SU-DHL-6 (cell line): ENCODE measurements at regions not wholly inside any gene's neighbourhood (a gene's known extent, or its start where the extent isn't known, plus 50 kb on each side); places are given as distances from the start of the nearest gene placed in this dataset.

Experiments used
- H2AFZ ChIP-seq: fragments of 200-600 bp; sonication (generic); 2 replicates; pipeline ENCODE4 v1.6.1; 2014; ENCODE audit warnings: low read depth, mild to moderate bottlenecking, moderate library complexity, mixed read lengths, antibody characterized with exemption, low read length; ENCODE audit not compliant: severe bottlenecking
- H3F3A ChIP-seq: fragments of 200-600 bp; shearing (Covaris generic); 2 replicates; pipeline ENCODE4 v1.6.0; 2016; ENCODE audit warnings: antibody characterized with exemption, mild to moderate bottlenecking; ENCODE audit not compliant: insufficient read depth
- H3K27ac ChIP-seq: fragments of 200-600 bp; sonication (generic); 2 replicates; pipeline ENCODE4 v1.5.1; 2016; ENCODE audit warnings: low read depth, mild to moderate bottlenecking, low read length, moderate library complexity, mixed read lengths
- H3K27me3 ChIP-seq: fragments of 200-600 bp; sonication (generic), shearing (Covaris generic); 2 replicates; pipeline ENCODE4 v1.6.0; 2014; ENCODE audit warnings: mild to moderate bottlenecking, low read length
- H3K36me3 ChIP-seq: fragments of 200-600 bp; sonication (generic); 2 replicates; pipeline ENCODE4 v1.6.1; 2014; ENCODE audit warnings: mild to moderate bottlenecking, low read length, mixed read lengths
- H3K4me2 ChIP-seq: fragments of 300-600, 200-600 bp; shearing (Covaris generic), sonication (generic); 2 replicates; pipeline ENCODE4 v1.6.0; 2014; ENCODE audit warnings: low read length, low read depth, mild to moderate bottlenecking; ENCODE audit not compliant: poor library complexity, severe bottlenecking
- H3K4me3 ChIP-seq: fragments of 200-600 bp; sonication (generic); 2 replicates; pipeline ENCODE4 v1.5.1; 2014; ENCODE audit warnings: antibody characterized with exemption, low read length, mild to moderate bottlenecking, mixed read lengths; ENCODE audit not compliant: insufficient read depth, poor library complexity, severe bottlenecking
- H3K79me2 ChIP-seq: fragments of 200-600 bp; sonication (generic); 2 replicates; pipeline ENCODE4 v1.6.1; 2014; ENCODE audit warnings: mild to moderate bottlenecking, low read length, moderate library complexity; ENCODE audit not compliant: insufficient read depth
- H3K9ac ChIP-seq: fragments of 200-600 bp; sonication (generic); 2 replicates; pipeline ENCODE4 v1.7.0; 2014; ENCODE audit warnings: mild to moderate bottlenecking, low read length
- H3K9me2 ChIP-seq: fragments of 200-600 bp; sonication (generic); replicated peaks from 2 replicates; pipeline ENCODE4 v1.6.1; 2014; ENCODE audit warnings: low read length; ENCODE audit not compliant: insufficient read depth
- H3K9me3 ChIP-seq: fragments of 200-600 bp; sonication (generic); 2 replicates; pipeline ENCODE4 v1.6.1; 2014; ENCODE audit warnings: low read length, mixed read lengths; ENCODE audit not compliant: insufficient read depth
- H4K20me1 ChIP-seq: fragments of 200-600 bp; sonication (generic); 2 replicates; pipeline ENCODE4 v1.6.1; 2014; ENCODE audit warnings: low read depth, mild to moderate bottlenecking, antibody characterized with exemption, low read length, moderate library complexity, mixed read lengths
- CTCF ChIP-seq: fragments of 200-600 bp; sonication (generic); IDR thresholded peaks from one replicate; pipeline ENCODE4 v1.5.1; 2017; ENCODE audit warnings: antibody characterized with exemption, mild to moderate bottlenecking, low read length, moderate library complexity; ENCODE audit not compliant: insufficient read depth, poor library complexity, severe bottlenecking
- EZH2phosphoT487 ChIP-seq: fragments of 200-600 bp; sonication (generic), shearing (Covaris generic); conservative IDR thresholded peaks from 2 replicates; pipeline ENCODE4 v1.6.1; 2018; ENCODE audit warnings: mild to moderate bottlenecking, antibody characterized with exemption, low read length, moderate library complexity, mixed read lengths

GRCh38 chr2:19020144-19021099, 338.0 kb downstream of the OSR1 start:
- H3F3A ChIP-seq, result no peaks in the 10 kb centered on the region
- no peak overlapping the region for H2AFZ ChIP-seq
- no peak overlapping the region for H3K27ac ChIP-seq
- H3K4me3 ChIP-seq, result no peak overlapping the region
- no peak for TF ChIP-seq EZH2phosphoT487
- TF ChIP-seq CTCF, result no peak
- no peaks in the 10 kb centered on the region for H3K9me2 ChIP-seq
- no peaks in the 10 kb centered on the region for H4K20me1 ChIP-seq
- no peaks in the 10 kb centered on the region for H3K79me2 ChIP-seq
- no peak overlapping the region for H3K4me2 ChIP-seq
- H3K36me3 ChIP-seq, result no peaks in the 10 kb centered on the region
- no peak overlapping the region for H3K9ac ChIP-seq
- no peaks in the 10 kb centered on the region for H3K9me3 ChIP-seq
- H3K27me3 ChIP-seq, result no peaks in the 10 kb centered on the region

GRCh38 chr2:19009510-19009909, 348.9 kb downstream of the OSR1 start:
- TF ChIP-seq CTCF, result no peak
- no peak for TF ChIP-seq EZH2phosphoT487
- no peaks in the 10 kb centered on the region for H3K36me3 ChIP-seq
- H3K4me2 ChIP-seq, result no peak overlapping the region
- no peaks in the 10 kb centered on the region for H3F3A ChIP-seq
- no peaks in the 10 kb centered on the region for H3K27me3 ChIP-seq
- no peak overlapping the region for H3K4me3 ChIP-seq
- no peaks in the 10 kb centered on the region for H4K20me1 ChIP-seq
- H2AFZ ChIP-seq, result no peak overlapping the region
- no peaks in the 10 kb centered on the region for H3K9me2 ChIP-seq
- H3K79me2 ChIP-seq, result no peaks in the 10 kb centered on the region
- H3K9ac ChIP-seq, result no peak overlapping the region
- H3K9me3 ChIP-seq, result no peaks in the 10 kb centered on the region
- no peak overlapping the region for H3K27ac ChIP-seq

- Histone ChIP-seq H3K4me3 (no peak overlapping the region), H3K9me2 (no peaks in the 10 kb centered on the region), H3K4me2 (no peak overlapping the region), H4K20me1 (no peaks in the 10 kb centered on the region), H3K27me3 (no peaks in the 10 kb centered on the region), H3K9ac (no peak overlapping the region), H3F3A (no peaks in the 10 kb centered on the region), H3K36me3 (no peaks in the 10 kb centered on the region), H2AFZ (no peak overlapping the region), H3K9me3 (no peaks in the 10 kb centered on the region), H3K79me2 (no peaks in the 10 kb centered on the region), H3K27ac (no peak overlapping the region)
- TF ChIP-seq CTCF (no peak), EZH2phosphoT487 (no peak)
Observed at GRCh38 chr2:19003554-19003953, 354.9 kb downstream of the OSR1 start.
